DND-41 (cell line): ENCODE measurements at regions not wholly inside any gene's neighbourhood (a gene's known extent, or its start where the extent isn't known, plus 50 kb on each side); places are given as distances from the start of the nearest gene placed in this dataset.

Source experiments
- EZH2 ChIP-seq: IDR thresholded peaks from 3 replicates; pipeline ENCODE4 v1.6.1; 2012; ENCODE audit warnings: borderline replicate concordance, low read depth, mild to moderate bottlenecking, moderate library complexity, low read length, inconsistent platforms; ENCODE audit not compliant: severe bottlenecking
- TF ChIP-seq, protein P1 (sequence below): IDR thresholded peaks from 2 replicates; pipeline ENCODE4 v1.5.1; 2012; ENCODE audit warnings: borderline replicate concordance, low read length, moderate library complexity, mild to moderate bottlenecking; ENCODE audit not compliant: poor library complexity, severe bottlenecking; ENCODE audit errors: extremely low read depth

DNA sequence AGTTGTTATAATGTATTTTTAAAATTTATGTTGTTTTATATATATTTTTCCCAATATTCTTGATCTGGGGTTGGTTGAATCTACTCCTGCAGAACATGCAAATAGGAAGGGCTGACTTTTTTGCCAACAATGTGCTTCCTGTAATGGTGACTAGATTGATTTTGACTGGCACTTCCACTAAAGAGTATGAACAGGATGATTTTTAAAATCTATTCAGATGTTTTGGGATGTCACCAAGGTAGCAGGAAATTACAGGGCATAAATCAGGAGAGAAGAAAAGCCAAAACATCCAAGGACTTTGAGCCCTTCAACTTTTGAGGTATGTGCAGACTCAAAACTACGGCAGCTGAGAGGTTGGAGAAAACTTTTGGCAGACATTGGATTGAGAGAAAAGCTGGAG lies 1047.6 kb downstream of the SLITRK5 start:
- TF ChIP-seq, protein P1, sequence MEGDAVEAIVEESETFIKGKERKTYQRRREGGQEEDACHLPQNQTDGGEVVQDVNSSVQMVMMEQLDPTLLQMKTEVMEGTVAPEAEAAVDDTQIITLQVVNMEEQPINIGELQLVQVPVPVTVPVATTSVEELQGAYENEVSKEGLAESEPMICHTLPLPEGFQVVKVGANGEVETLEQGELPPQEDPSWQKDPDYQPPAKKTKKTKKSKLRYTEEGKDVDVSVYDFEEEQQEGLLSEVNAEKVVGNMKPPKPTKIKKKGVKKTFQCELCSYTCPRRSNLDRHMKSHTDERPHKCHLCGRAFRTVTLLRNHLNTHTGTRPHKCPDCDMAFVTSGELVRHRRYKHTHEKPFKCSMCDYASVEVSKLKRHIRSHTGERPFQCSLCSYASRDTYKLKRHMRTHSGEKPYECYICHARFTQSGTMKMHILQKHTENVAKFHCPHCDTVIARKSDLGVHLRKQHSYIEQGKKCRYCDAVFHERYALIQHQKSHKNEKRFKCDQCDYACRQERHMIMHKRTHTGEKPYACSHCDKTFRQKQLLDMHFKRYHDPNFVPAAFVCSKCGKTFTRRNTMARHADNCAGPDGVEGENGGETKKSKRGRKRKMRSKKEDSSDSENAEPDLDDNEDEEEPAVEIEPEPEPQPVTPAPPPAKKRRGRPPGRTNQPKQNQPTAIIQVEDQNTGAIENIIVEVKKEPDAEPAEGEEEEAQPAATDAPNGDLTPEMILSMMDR, result no peak
- TF ChIP-seq EZH2, result no peak
